Right renal cortex interstitium (tissue), 3 donors: ENCODE measurements at regions not wholly inside any gene's neighbourhood (a gene's known extent, or its start where the extent isn't known, plus 50 kb on each side); places are given as distances from the start of the nearest gene placed in this dataset.

Experiments used
- DNase-seq, 3 donors: peaks; one replicate each; pipeline ENCODE4 v3.0.0-alpha.2; 2013; ENCODE audit warnings: low read depth in 3 of 3, low spot score in 2 of 3

DNA sequence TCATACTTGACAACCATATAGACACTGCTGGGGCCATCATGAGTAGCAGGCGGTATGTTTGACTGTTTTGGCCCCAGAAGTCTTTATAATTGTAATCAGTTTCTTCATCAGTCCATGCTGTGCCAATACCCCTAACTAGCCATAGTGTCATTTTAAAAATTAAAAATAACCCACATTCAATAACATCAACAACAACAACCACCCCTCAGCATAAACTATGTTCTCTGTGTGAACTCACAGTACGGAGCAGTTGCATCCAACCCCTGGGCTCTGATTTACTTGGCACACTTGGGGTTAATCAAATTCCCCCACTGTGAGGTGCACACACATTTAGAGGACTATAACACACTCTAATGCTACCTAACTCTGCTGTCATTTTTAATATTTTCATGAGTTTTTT, 553.7 kb downstream of the USP25 start:
- DNase-seq = no peak

- DNase-seq = no peak
Measured at GRCh38 chr21:16285605-16286126, 555.9 kb downstream of the USP25 start.

DNA sequence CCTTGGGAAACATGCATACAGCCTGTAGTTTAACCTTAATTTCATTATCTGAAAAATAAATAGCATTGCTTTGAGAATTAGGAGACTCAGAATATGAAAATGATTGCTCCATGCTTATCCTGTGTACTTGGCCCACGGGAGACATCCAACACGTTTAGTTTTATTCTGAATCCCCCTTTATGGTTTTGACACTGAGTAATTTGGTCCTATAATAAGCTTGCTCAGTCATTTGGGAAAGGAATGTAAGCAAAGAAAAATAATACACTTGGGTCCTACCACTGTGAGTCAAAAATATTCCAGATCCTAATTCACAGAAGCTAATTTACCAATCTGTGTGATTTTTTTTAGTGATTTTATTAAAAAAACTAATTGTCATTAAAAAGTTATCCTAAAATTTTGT, 557.3 kb downstream of the USP25 start:
- DNase-seq = no peak

GRCh38 chr21:16291296-16291695, 561.5 kb downstream of the USP25 start:
- DNase-seq = no peak

GRCh38 chr21:16294128-16294527, 564.3 kb downstream of the USP25 start:
- DNase-seq = no peak

DNA sequence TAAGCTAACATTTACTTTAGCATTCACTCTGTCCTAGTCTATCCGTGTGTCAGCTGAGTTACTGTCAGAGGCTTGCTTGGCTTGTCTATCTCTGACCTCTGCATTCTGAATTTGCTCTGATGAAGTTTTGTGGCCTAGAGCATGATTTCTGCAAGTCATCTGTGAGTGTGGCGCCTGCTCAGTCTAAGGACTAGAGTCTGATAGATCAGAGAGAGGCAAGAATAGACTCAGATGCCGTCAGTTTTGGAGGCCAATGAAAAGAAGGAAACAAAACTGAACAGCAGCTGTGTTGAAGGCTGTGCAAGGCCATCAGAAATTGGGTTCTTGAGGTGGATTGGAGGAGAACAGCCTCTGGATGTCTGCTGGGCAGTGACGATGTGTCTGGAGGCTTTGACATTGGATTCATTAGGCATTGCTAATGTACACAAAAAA, 573.1 kb downstream of the USP25 start:
- no peak for DNase-seq

DNA sequence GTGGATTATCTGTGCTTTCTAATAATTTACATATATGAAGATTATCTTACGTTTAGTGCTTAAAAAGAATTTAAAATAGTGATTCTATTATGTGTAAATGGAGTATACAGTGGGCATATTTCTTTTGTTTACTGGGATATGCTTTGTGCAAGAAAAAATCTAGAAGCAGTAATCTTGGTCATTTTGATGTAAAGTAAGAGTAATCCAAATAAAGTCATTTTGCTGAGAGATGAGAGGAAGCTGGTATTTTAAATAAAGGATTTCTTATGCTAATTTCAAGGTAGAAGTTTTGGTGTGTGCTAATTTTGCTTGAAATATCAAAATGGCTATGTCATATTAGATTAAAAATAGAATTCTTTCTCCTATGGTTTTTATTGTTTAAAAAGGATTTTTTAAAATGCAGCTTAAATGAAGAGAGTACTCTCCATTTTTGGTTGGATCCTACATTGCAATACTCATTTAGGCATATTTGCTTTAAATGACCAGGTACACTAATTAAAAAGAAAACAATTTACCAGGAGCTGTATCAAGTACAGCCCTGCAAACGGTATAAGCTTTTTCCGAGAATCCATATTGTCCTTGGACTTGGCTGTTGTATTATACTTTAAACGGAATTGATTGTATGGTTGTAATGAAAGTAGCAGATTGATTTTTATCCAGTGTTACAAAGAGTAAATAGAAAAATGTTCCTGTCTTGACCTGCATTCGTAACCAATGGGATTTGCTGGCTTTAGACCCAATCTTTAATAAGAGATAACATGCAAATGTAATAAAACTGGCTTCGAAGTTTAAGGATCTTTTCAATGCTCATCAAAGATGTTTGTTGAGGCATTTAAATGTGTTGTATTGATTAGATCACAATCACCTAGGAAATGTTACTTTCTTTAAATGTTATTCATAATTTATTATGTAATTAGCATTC, 574.7 kb downstream of the USP25 start:
- no peak for DNase-seq

GRCh38 chr21:16305686-16306085, 575.9 kb downstream of the USP25 start:
- DNase-seq = no peak

GRCh38 chr21:16307256-16307655, 577.5 kb downstream of the USP25 start:
- DNase-seq = no peak

DNA sequence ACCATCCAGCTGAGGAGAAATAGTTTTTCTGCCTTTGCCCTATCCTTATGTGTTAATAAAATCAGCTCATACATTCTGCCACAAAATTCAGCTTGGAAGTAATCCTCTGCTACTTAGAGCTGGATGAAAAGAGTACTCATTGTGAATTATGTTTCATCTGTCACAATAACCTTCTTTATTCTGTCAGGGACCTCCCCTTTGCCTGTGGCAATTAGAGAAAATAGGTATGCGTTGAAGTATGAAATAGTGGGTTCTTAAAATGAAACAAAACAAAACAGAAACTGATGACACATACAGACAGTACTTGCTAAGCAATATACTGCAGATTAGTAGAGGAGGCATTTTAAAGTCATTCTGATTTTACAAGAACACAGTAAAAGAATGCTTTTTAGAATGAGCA, 578.5 kb downstream of the USP25 start:
- DNase-seq = no peak

DNA sequence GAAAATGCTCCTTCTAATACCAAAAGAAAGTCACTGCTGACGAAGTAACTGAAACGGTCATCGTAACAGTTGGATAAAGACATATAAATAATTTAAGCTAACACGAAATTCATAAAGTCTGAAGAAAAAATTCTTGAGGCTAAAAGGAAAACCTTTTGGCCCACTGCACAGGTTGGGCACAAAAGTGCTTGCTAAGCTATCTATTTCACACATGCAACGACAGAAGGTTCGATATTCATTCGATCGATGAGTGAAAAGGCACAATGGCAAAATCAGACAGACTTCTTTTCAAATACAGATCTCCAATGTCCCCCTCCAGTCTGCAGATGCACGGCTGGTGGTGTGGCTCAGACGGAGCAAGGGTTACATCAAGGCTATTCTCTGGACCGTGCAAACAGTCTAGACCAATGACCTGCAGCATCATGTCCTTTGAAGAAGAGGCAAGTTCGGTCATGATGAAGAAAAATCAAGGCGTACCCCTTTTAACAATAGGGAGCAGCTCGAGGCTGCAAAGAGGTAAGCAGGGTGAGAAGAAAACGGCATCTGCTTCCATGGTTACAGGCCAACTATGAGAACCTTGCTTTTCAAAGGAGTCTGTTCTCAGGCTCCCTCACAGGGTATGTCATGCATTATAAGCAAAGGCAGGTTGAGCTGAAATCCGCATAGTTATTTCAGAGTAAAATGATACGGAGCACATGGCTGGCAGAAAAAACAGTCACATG, 579.6 kb downstream of the USP25 start:
- DNase-seq = no peak

DNA sequence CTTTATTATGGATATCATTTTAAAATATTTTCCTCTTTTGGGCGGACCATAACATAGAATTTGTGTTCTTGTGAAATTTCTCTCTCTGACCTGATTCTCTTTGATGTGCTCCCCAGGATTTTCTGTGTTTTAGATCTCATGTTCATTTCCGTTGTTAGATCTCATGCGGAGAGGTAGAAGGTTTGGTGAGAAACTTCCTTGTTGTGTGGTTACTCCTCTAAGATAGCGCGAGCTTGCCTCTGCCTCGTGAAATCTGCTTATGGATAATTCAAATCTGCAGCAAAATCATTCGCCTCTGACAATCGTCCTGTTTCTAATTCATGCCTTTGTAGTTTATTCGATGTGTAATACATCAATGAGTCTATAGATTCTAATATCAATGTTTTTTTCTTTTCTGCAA, 580.4 kb downstream of the USP25 start:
- DNase-seq = no peak

- no peak for DNase-seq
Measured at GRCh38 chr21:16311229-16311628, 581.4 kb downstream of the USP25 start.

DNA sequence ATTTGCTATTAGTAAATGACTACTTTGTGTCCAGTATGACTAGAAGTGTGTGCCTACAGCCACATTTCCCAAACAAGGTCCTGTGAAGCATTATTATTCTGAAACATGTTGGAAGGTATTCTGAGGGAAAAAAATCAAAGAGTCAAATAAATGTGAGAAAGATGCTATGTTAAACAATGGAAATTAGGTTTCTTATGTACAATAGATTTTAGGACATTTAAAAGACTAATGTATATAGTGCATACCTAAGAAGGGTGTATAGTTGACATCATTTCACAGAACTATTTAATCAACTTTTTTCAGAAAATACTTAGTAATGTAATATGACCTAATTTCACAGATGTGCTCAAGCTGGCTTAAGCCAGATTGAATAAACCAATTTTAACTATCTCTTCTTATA, 582.5 kb downstream of the USP25 start:
- DNase-seq = no peak

DNA sequence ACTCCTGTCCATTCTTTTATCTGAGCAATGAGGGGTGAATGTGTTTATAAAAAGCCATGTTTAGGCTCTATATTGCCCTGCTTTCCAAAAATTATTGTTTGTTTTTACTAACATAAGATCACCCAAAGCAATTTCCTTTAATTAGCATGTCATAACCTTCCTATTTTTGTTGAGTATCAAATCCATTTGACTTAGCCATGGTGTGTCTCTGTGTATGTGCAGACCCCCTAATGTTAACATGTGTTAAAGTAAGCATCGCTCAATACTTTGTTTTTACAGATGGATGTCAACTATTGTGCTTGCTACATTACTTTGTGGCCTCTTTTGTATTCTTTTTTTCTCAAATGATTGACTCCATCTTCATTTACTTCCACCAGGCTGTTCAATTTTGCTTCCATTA, 585.4 kb downstream of the USP25 start:
- DNase-seq = no peak

GRCh38 chr21:16318651-16319300, 589.0 kb downstream of the USP25 start:
- no peak for DNase-seq

DNA sequence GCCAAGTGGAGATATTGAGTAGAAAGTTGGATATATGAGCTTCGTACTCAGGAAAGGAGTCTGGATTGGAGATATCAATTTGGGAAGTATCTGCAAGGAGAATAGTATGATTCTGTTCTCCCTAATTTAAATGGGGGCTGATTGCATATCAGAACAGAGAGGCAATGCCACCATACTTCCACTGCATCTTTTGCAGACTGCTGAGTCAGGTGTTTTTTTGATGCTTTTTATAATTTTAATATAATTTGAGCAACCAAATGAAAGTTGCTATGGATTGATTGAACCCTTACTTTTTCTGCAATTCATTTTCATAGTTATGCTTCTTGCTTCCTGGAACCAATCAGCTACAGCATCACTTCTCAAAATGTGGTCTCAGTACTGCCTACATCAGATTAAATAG, 590.3 kb downstream of the USP25 start:
- no peak for DNase-seq

DNA sequence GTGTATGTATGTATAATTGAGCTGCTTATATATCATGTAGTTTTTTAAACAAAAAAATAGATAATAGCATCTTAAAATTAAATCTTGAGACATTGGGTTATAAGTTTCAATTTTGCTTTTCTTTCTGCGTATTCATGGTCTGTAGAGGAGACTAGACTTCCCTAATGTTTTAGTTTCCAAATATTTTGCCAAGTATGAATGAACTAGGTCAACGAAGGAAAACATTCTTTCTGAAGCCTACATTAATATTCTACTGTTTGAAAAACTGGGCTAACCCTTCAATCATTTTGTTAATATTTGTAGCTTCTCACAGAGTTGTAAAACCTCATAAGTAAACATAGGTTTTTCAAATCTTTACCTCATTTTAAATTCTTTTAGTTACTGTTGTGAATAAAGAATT, 592.7 kb downstream of the USP25 start:
- no peak for DNase-seq

DNA sequence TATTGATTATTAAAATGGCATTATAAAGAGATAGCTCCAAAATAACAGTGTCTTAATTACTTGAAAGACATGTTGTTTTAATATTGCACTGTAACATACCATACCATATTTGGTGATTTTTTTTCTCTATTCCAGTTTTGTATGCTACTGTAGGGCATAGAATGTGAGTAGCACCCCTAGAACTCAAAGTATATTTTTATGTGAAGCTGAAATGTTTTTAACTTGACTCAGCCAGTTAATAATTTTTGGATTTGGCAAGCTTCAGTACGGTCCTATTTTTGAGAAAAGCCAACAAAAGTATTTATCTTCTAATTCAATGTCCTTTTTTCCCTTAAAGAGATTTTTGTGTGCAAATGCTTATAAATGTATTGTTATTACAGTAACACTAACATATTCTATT, 593.8 kb downstream of the USP25 start:
- DNase-seq = no peak

- no peak for DNase-seq
Measured at GRCh38 chr21:16324630-16325029, 594.8 kb downstream of the USP25 start.
